Lung (tissue), 11 donors: ENCODE measurements at regions not wholly inside any gene's neighbourhood (a gene's known extent, or its start where the extent isn't known, plus 50 kb on each side); places are given as distances from the start of the nearest gene placed in this dataset.

Experiments used
- ATAC-seq: fragments of 200-7000 bp; cut with Tn5 transposase; one replicate; pipeline ENCODE4 v1.9.1; 2020; ENCODE audit warnings: moderate number of reproducible peaks; ENCODE audit not compliant: insufficient read depth, low FRiP score
- DNase-seq, 3 donors: peaks; one replicate each; pipeline ENCODE4 v3.0.0-alpha.2; 2013 to 2017
- H3K27ac ChIP-seq, 2 donors: one replicate each; pipeline ENCODE4 v1.5.1; 2013; ENCODE audit warnings: mild to moderate bottlenecking in 2 of 2, moderate library complexity in 2 of 2, control low read depth in 1 of 2, inconsistent platforms in 1 of 2, low read depth in 1 of 2, low read length in 1 of 2
- H3K27me3 ChIP-seq, 3 donors: one replicate each; pipeline ENCODE4 v1.5.1; 2013; ENCODE audit warnings: low read length in 2 of 3; ENCODE audit not compliant: control insufficient read depth in 3 of 3, insufficient read depth in 3 of 3
- H3K36me3 ChIP-seq, 4 donors: one replicate each; pipeline ENCODE4 v1.5.1; 2013; ENCODE audit warnings: low read length in 4 of 4, mild to moderate bottlenecking in 1 of 4, moderate library complexity in 1 of 4; ENCODE audit not compliant: control insufficient read depth in 4 of 4, insufficient read depth in 4 of 4
- H3K4me1 ChIP-seq, 5 donors: one replicate each; pipeline ENCODE4 v1.5.1; 2013; ENCODE audit warnings: low read length in 5 of 5, mild to moderate bottlenecking in 2 of 5, moderate library complexity in 1 of 5; ENCODE audit not compliant: control insufficient read depth in 5 of 5, insufficient read depth in 5 of 5
- H3K4me3 ChIP-seq: one replicate; pipeline ENCODE4 v1.5.1; 2013; ENCODE audit warnings: mild to moderate bottlenecking, control low read depth, moderate library complexity
- H3K9ac ChIP-seq, 2 donors: one replicate each; pipeline ENCODE4 v1.5.1; 2013; ENCODE audit warnings: low read length in 2 of 2, control low read depth in 1 of 2; ENCODE audit not compliant: insufficient read depth in 1 of 2
- H3K9me3 ChIP-seq, 4 donors: one replicate each; pipeline ENCODE4 v1.5.1; 2013; ENCODE audit warnings: low read length in 3 of 4, mild to moderate bottlenecking in 1 of 4, moderate library complexity in 1 of 4; ENCODE audit not compliant: control insufficient read depth in 4 of 4, insufficient read depth in 3 of 4
- CTCF ChIP-seq: IDR thresholded peaks from 2 replicates; pipeline ENCODE4 v1.5.1; 2012; ENCODE audit warnings: mild to moderate bottlenecking; ENCODE audit errors: control extremely low read depth, extremely low read depth
- whole genome bisulfite sequencing, 2 donors: extraction: QIAGEN DNeasy Blood & Tissue Kit; methylation state at CpG; one replicate each; pipeline ENCODE4 v1.1.7; 2013; 5-methylcytosine and 5-hydroxymethylcytosine counted together
- donor health status: control.
- donor health status: control.
- donor health status: Bipolar disorder and iron deficiency.
- donor health status: healthy.
- donor health status: DM: yes; HTN: yes; CAD: no.

DNA sequence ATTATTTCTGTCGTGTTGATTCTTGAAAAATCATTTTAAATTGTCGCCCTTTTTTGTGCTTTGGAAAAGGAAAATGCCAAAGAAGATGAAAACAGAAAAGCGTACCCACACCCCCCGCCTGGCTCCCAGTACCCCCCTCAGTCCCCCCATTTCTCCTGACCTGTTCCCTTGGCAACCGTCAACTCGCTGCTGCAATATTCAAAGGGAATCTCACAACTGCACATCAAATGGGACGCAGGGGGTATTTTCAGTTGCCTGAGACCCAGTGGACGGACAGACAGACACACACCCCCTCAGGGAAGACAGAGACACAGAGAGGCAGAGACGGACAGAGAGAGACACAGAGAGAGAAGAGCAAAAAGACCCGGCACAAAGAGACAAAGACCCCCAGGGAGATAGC is 83.5 kb upstream of the PRR20G start:
- no peak for TF ChIP-seq CTCF
- no peak for ATAC-seq
- Histone ChIP-seq H3K27me3 (peaks cover 0 to 7% (median under 1%) of the 10 kb centered on the region in 3 donors), H3K4me3 (no peak overlapping the region), H3K36me3 (no peaks in the 10 kb centered on the region), H3K4me1 (no peaks in the 10 kb centered on the region), H3K9ac (no peak overlapping the region), H3K27ac (no peak overlapping the region), H3K9me3 (peaks cover 0 to 6% (median 2%) of the 10 kb centered on the region in 4 donors)
- no peak for DNase-seq
- 77 to 85% methylated on average over 10 of the region's 10 CpGs for WGBS, 2 donors

DNA sequence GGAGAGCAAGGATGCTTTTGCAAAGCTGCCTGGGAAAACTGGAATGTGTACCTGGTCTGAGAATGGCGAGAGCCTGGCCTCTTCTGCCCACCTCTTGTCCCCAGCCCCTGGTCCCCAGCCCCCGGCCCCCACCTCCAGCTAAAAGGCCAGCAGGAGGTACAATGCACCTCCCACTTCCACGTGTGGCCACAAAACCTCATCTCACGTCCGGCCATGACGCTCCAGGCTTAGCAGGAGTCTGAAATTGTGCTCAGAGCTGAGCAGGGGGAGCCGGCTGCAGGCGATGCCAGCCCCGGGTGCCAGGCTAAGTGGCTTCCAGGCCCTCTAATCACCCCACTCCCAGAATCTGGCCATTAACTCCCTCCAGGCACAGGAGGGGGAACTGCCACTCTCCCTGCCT is 83.1 kb upstream of the PRR20G start:
- Histone ChIP-seq H3K4me3 (no peak overlapping the region), H3K27me3 (peaks cover 0 to 9% (median 3%) of the 10 kb centered on the region in 3 donors), H3K9me3 (peaks cover 0 to 3% (median under 1%) of the 10 kb centered on the region in 4 donors), H3K27ac (no peak overlapping the region), H3K9ac (no peak overlapping the region), H3K4me1 (no peaks in the 10 kb centered on the region), H3K36me3 (no peaks in the 10 kb centered on the region)
- ATAC-seq (no peak), DNase-seq (no peak)
- no peak for TF ChIP-seq CTCF
- 25 to 47% methylated on average over 9 of the region's 9 CpGs for WGBS, 2 donors

GRCh38 chr3:127369356-127369935 is 81.6 kb upstream of the PRR20G start:
- ATAC-seq (no peak), DNase-seq (no peak)
- Histone ChIP-seq H3K9me3 (no peaks in the 10 kb centered on the region), H3K36me3 (no peaks in the 10 kb centered on the region), H3K4me3 (no peak overlapping the region), H3K27ac (no peak overlapping the region), H3K27me3 (peaks cover 0 to 13% (median 3%) of the 10 kb centered on the region in 3 donors), H3K9ac (no peak overlapping the region), H3K4me1 (no peaks in the 10 kb centered on the region)
- 63 to 74% methylated on average over 4 of the region's 4 CpGs for WGBS, 2 donors
- no peak for TF ChIP-seq CTCF
